ENCODE measurements at regions not wholly inside any gene's neighbourhood (a gene's known extent, or its start where the extent isn't known, plus 50 kb on each side); places are given as distances from the start of the nearest gene placed in this dataset.
"Not testable (repeated sequence)": the region's sequence is repeated elsewhere in the genome, so short reads cannot be mapped to it uniquely, and the experiment has no call there.

- no peak for TF ChIP-seq PBX3 (IDR thresholded peaks at IDR 0.05)
- no peak for TF ChIP-seq EP300 (IDR thresholded peaks at IDR 0.05)
- no peak for TF ChIP-seq CHD2 (IDR thresholded peaks at IDR 0.05; ENCODE audit: low read length, partially characterized antibody)
- no peak for TF ChIP-seq ZNF302 (CRISPR knock-in tag; IDR thresholded peaks at IDR 0.05)
- TF ChIP-seq SREBF2 (IDR thresholded peaks at IDR 0.05): no peak
Observed at GRCh38 chrX:19256986-19257385, 86.7 kb upstream of the PDHA1 start (continued).

- FAIRE-seq; H3K27ac ChIP-seq; ATAC-seq; CTCF ChIA-PET; DNase-seq (ENCODE audit: low read depth in 1 of 2, low spot score in 1 of 2); H3K9me3 ChIP-seq; H3K4me2 ChIP-seq; H3K4me1 ChIP-seq; H3K4me3 ChIP-seq: not testable (repeated sequence)
- POLR2A ChIA-PET: interaction anchor here (0.7 kb wide), 1 partner anchor 303 kb away, joined by 4 read pairs; no protein-coding TSS in a partner anchor
- WGBS (ENCODE audit: missing lambda C conversion rate): 73% methylated on average over 10 of the region's 10 CpGs
Observed at GRCh38 chrX:19261026-19261425, 82.7 kb upstream of the PDHA1 start.

GRCh38 chrX:19270727-19271126 lies 73.0 kb upstream of the PDHA1 start:
- CTCF ChIA-PET: interaction anchor here (0.8 to 1.0 kb wide), 2 partner anchors 253 to 339 kb away, joined by 3 read pairs; no protein-coding TSS in a partner anchor
- no peaks in the 10 kb centered on the region for H3K4me1 ChIP-seq
- WGBS (ENCODE audit: missing lambda C conversion rate): 20% methylated on average over 1 of the region's 1 CpG
- no peak for FAIRE-seq
- no peaks in the 10 kb centered on the region for H3K9me3 ChIP-seq
- no peak for DNase-seq (ENCODE audit: low read depth in 1 of 2, low spot score in 1 of 2)
- ATAC-seq: no peak
- no peak overlapping the region for H3K4me2 ChIP-seq
- H3K4me3 ChIP-seq: no peak overlapping the region
- POLR2A ChIA-PET: no interaction called here
- no peak overlapping the region for H3K27ac ChIP-seq
- TF ChIP-seq MAFK (IDR thresholded peaks at IDR 0.05; ENCODE audit: partially characterized antibody): peak; percentile 76
- no peak for TF ChIP-seq FOSB (CRISPR knock-in tag; IDR thresholded peaks at IDR 0.05)

GRCh38 chrX:19272452-19272851 lies 71.3 kb upstream of the PDHA1 start:
- ChIA-PET POLR2A (no interaction called here), CTCF (no interaction called here)
- TF ChIP-seq ELK1 (IDR thresholded peaks at IDR 0.05; ENCODE audit: low read depth, low read length) (no peak), GATA3 (IDR thresholded peaks at IDR 0.05; ENCODE audit: borderline replicate concordance) (no peak), KDM5A (IDR thresholded peaks at IDR 0.05) (no peak), CHD4 (IDR thresholded peaks at IDR 0.05; ENCODE audit: borderline replicate concordance) (no peak), HOXA7 (CRISPR knock-in tag; IDR thresholded peaks at IDR 0.05) (no peak), CBX8 (IDR thresholded peaks at IDR 0.05) (no peak), MAFK (IDR thresholded peaks at IDR 0.05; ENCODE audit: partially characterized antibody) (no peak), RFX5 (IDR thresholded peaks at IDR 0.05) (no peak), NFE2L2 (conservative IDR thresholded peaks at IDR 0.05; ENCODE audit: low read length) (no peak), NR3C1 (IDR thresholded peaks at IDR 0.05) (no peak), FOSL2 (IDR thresholded peaks at IDR 0.05) (no peak), FOSL2 (CRISPR knock-in tag; IDR thresholded peaks at IDR 0.05) (no peak), HMGXB4 (CRISPR knock-in tag; IDR thresholded peaks at IDR 0.05; ENCODE audit: borderline replicate concordance) (no peak), CTCF (IDR thresholded peaks at IDR 0.05) (no peak)
- Histone ChIP-seq H3K4me1 (no peaks in the 10 kb centered on the region), H3K4me3 (no peak overlapping the region), H3K4me2 (no peak overlapping the region), H3K27ac (no peak overlapping the region), H3K9me3 (no peaks in the 10 kb centered on the region)
- DNase-seq (ENCODE audit: low read depth in 1 of 2, low spot score in 1 of 2) (no peak), ATAC-seq (no peak), FAIRE-seq (peak; percentile 90)
- 60% methylated on average over 2 of the region's 2 CpGs for WGBS (ENCODE audit: missing lambda C conversion rate)
